Kidney epithelial cell (primary cell): ENCODE measurements at regions not wholly inside any gene's neighbourhood (a gene's known extent, or its start where the extent isn't known, plus 50 kb on each side); places are given as distances from the start of the nearest gene placed in this dataset.

Source experiments
- DNase-seq: peaks from one replicate; pipeline ENCODE4 v3.0.0-alpha.2; 2010; ENCODE audit warnings: low read depth
- H3K27me3 ChIP-seq: 2 replicates; pipeline ENCODE4 v1.6.0; 2011; ENCODE audit warnings: low read length; ENCODE audit not compliant: control insufficient read depth, insufficient read depth
- H3K36me3 ChIP-seq: 2 replicates; pipeline ENCODE4 v1.5.1; 2011; ENCODE audit warnings: low read length; ENCODE audit not compliant: control insufficient read depth, insufficient read depth
- H3K4me3 ChIP-seq: 2 replicates; pipeline ENCODE4 v1.5.1; 2011; ENCODE audit warnings: low read depth, mild to moderate bottlenecking, control low read depth, low read length
- CTCF ChIP-seq: IDR thresholded peaks from 2 replicates; pipeline ENCODE4 v1.5.1; 2011; ENCODE audit warnings: mild to moderate bottlenecking, moderate library complexity, low read length, control low read depth, inconsistent platforms; ENCODE audit not compliant: insufficient read depth, poor library complexity, severe bottlenecking

DNA sequence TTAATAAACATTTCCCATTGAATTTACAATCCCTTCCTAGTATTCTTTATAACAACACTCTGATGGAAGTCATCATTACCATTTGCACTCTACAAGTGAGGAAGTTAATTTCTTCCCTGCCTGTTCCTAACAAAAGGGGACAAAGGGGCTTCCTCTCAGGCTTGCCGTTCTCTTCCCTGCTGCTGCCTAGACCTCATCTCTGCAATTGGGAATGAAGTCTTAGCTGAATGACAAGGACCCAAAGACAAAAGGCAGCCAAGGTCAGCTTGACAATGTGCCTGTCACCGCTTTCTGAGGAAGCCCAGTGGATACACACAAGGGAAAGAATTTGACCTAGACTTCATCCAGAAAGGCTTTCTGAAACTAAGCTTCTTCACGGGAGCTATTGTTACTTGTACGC lies 416.4 kb downstream of the CMPK2 start:
- H3K4me3 ChIP-seq = no peak overlapping the region
- no peaks in the 10 kb centered on the region for H3K27me3 ChIP-seq
- TF ChIP-seq CTCF = no peak
- no peak for DNase-seq
- H3K36me3 ChIP-seq = no peaks in the 10 kb centered on the region

DNA sequence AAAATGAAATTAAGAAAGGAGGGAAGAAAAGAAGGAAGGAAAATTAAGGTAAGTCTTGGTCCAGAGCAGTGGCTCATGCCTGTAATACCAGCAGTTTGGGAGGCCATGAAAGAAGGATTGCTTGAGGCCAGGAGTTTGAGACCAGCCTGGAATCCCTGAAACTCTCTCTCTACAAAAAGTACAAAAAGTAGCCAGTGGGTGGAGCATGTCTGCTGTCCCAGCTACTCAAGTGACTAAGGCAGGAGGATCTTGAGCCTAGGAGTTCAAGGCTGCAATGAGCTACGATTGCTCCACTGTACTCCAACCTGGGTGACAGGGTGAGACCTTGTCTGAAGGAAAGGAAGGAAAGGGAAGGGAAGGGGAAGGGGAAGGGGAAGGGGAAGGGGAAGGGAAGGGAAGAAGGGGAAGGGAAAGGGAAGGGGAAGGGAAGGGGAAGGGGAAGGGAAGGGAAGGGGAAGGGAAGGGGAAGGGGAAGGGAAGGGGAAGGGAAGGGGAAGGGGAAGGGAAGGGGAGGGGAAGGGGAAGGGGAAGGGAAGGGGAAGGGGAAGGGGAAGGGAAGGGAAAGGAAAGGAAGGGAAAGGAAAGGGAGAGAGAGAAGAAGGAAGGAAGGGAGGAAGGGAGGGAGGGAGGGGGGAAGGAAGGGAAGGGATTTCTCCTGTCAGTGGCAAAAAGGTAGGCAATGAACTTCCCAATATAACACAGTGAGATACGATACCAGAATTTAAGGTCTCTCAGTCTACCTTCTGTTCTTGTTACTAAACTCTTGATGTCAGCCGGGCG lies 412.8 kb downstream of the CMPK2 start:
- Histone ChIP-seq H3K27me3 (no peaks in the 10 kb centered on the region), H3K36me3 (no peaks in the 10 kb centered on the region), H3K4me3 (no peak overlapping the region)
- peak; percentile 15 for TF ChIP-seq CTCF
- DNase-seq = no peak

DNA sequence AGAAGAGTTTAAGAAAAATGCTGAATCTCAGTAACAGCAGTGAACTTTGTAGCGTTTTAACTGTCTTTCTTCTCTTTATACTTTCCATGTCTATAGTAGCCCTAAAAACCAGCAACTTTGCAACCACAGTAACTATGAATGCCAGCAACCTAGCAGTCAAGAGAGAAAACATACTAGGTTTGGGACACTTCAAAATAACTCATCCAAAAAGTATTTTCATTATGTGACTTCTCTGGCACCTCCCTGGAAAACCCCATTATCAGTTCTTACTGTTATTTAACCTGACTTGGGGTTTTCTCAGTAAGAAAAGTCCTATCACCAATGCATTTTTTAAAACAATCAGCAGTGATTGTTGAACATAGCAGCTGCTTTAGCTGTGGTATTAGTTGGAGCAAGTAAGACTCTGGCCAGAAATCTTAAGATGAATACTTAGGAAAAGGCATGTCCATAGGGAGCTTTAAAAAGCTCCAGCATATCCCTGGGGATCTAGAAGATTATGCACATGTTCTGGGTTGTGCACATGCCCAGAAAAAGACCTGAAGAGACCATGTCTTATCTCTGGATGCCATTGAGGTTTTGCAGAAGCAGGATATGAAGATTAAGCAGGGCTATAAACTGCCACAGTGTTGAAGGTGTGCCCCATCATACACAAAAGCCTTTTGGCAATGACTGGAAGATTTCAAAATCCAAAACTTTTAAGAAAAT lies 411.3 kb downstream of the CMPK2 start:
- H3K4me3 ChIP-seq = no peak overlapping the region
- TF ChIP-seq CTCF = no peak
- no peak for DNase-seq
- no peaks in the 10 kb centered on the region for H3K36me3 ChIP-seq
- H3K27me3 ChIP-seq = no peaks in the 10 kb centered on the region

GRCh38 chr2:6459138-6459537 lies 406.6 kb downstream of the CMPK2 start:
- Histone ChIP-seq H3K4me3 (no peak overlapping the region), H3K27me3 (no peaks in the 10 kb centered on the region), H3K36me3 (no peaks in the 10 kb centered on the region)
- no peak for DNase-seq
- TF ChIP-seq CTCF = no peak

- TF ChIP-seq CTCF = no peak
- no peak overlapping the region for H3K4me3 ChIP-seq
- H3K27me3 ChIP-seq = no peaks in the 10 kb centered on the region
- no peak for DNase-seq
- no peaks in the 10 kb centered on the region for H3K36me3 ChIP-seq
These were observed 395.2 kb downstream of the CMPK2 start for GRCh38 chr2:6470518-6470917.

DNA sequence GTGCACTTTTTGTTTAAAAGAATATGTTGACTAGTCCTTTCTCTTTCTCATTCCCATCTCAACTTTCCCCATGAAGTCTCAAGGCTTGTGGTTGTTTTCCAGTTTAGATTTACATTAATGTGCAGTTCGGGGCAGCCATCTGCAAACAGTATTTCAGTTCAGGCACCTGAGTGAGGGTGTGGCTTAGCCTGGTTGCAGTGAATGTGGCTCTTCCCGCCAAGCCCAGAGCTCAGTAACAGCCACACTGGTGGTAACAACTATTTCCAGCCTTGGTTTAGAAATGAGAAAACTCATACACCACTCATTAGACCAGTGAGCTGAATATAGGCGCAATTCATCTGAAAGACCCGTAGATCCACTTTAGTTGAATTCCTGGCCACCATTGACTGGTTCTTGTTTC lies 394.3 kb downstream of the CMPK2 start:
- H3K27me3 ChIP-seq = no peaks in the 10 kb centered on the region
- TF ChIP-seq CTCF = no peak
- no peak for DNase-seq
- no peaks in the 10 kb centered on the region for H3K36me3 ChIP-seq
- H3K4me3 ChIP-seq = no peak overlapping the region
